GM10266 (cell line): ENCODE measurements at regions not wholly inside any gene's neighbourhood (a gene's known extent, or its start where the extent isn't known, plus 50 kb on each side); places are given as distances from the start of the nearest gene placed in this dataset.

Experiments
- DNase-seq: peaks from one replicate; pipeline ENCODE4 v3.0.0; 2012; ENCODE audit errors: extremely low spot score
- CTCF ChIP-seq: IDR thresholded peaks from 2 replicates; pipeline ENCODE4 v1.5.1; 2012; ENCODE audit warnings: mild to moderate bottlenecking, low read depth; ENCODE audit not compliant: control insufficient read depth, insufficient read depth; ENCODE audit errors: missing control alignments

- no peak for TF ChIP-seq CTCF
- no peak for DNase-seq
Observed at GRCh38 chr6:113428702-113429101, 428.4 kb upstream of the MARCKS start.

GRCh38 chr6:113432521-113433334, 424.4 kb upstream of the MARCKS start:
- TF ChIP-seq CTCF, result no peak
- DNase-seq, result no peak

GRCh38 chr6:113433335-113433991, 423.7 kb upstream of the MARCKS start:
- no peak for TF ChIP-seq CTCF
- DNase-seq, result no peak

GRCh38 chr6:113434641-113435040, 422.5 kb upstream of the MARCKS start:
- no peak for DNase-seq
- TF ChIP-seq CTCF, result no peak

GRCh38 chr6:113437566-113437965, 419.6 kb upstream of the MARCKS start:
- no peak for DNase-seq
- no peak for TF ChIP-seq CTCF

GRCh38 chr6:113439866-113440265, 417.3 kb upstream of the MARCKS start:
- no peak for TF ChIP-seq CTCF
- no peak for DNase-seq

- no peak for TF ChIP-seq CTCF
Observed at GRCh38 chr6:113442040-113442439, 415.1 kb upstream of the MARCKS start.

More at GRCh38 chr6:113442040-113442439, 415.1 kb upstream of the MARCKS start:
- no peak for DNase-seq
